Esophagus squamous epithelium (tissue), 4 donors: ENCODE measurements at regions not wholly inside any gene's neighbourhood (a gene's known extent, or its start where the extent isn't known, plus 50 kb on each side); places are given as distances from the start of the nearest gene placed in this dataset.

Experiments used
- POLR2A ChIP-seq, 4 donors: fragments of 450-650 bp; IDR thresholded peaks; one replicate each; pipeline ENCODE4 v1.6.1; 2017; ENCODE audit warnings: antibody characterized with exemption in 4 of 4, mild to moderate bottlenecking in 4 of 4, moderate library complexity in 3 of 4
- TF ChIP-seq, protein P1 (sequence below), 6 experiments: fragments of 450-650 bp in 4 of 6; fragments of 200-600 bp in 2 of 6; sonication (generic) in 2 of 6; IDR thresholded peaks; one replicate each; pipeline ENCODE4 v1.5.1; 2016 to 2019; ENCODE audit warnings: antibody characterized with exemption in 6 of 6, mild to moderate bottlenecking in 4 of 6, moderate library complexity in 4 of 6

DNA sequence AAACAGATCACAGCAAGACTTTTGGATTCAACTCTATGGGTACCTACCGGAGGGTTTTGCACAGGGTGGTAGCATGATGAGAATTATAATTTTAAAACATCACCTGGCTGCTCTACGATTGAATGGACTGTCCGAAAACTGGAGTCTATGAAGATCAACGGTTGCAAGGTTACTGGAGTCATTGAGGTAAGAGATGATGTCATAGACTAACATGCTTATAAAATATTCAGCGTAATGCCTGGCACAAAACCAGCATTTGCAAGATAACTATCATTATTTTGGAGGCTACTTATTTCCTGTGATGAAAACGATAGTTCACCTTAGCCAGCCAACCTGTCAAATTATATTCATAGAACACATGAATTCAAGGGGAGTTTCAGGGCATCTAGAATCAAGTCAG lies 580.6 kb upstream of the TBX3 start:
- TF ChIP-seq, protein P1, sequence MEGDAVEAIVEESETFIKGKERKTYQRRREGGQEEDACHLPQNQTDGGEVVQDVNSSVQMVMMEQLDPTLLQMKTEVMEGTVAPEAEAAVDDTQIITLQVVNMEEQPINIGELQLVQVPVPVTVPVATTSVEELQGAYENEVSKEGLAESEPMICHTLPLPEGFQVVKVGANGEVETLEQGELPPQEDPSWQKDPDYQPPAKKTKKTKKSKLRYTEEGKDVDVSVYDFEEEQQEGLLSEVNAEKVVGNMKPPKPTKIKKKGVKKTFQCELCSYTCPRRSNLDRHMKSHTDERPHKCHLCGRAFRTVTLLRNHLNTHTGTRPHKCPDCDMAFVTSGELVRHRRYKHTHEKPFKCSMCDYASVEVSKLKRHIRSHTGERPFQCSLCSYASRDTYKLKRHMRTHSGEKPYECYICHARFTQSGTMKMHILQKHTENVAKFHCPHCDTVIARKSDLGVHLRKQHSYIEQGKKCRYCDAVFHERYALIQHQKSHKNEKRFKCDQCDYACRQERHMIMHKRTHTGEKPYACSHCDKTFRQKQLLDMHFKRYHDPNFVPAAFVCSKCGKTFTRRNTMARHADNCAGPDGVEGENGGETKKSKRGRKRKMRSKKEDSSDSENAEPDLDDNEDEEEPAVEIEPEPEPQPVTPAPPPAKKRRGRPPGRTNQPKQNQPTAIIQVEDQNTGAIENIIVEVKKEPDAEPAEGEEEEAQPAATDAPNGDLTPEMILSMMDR (IDR thresholded peaks at IDR 0.05) = no peak
- no peak for TF ChIP-seq POLR2A (IDR thresholded peaks at IDR 0.05)
